ENCODE measurements at regions not wholly inside any gene's neighbourhood (a gene's known extent, or its start where the extent isn't known, plus 50 kb on each side); places are given as distances from the start of the nearest gene placed in this dataset.

DNA sequence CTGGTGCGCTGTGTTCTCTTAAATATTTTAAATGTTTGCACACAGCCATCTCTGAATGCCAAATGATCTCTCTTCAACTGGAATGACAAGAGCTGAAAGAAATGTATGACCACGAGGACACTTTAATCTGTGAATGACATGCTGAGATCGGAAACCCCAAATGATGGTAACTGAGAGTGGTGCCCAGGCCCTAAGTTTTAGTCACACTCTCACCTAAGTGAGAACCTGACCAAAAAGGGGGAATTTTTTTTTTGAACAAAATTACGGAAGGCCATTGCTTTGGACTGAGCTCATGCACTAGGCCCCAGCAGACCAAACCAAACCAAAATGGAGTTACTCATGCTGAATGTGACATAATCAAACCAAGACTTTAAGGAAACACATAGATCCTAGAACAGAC is 167.1 kb upstream of the TUT7 start:
- TF ChIP-seq, protein P1, sequence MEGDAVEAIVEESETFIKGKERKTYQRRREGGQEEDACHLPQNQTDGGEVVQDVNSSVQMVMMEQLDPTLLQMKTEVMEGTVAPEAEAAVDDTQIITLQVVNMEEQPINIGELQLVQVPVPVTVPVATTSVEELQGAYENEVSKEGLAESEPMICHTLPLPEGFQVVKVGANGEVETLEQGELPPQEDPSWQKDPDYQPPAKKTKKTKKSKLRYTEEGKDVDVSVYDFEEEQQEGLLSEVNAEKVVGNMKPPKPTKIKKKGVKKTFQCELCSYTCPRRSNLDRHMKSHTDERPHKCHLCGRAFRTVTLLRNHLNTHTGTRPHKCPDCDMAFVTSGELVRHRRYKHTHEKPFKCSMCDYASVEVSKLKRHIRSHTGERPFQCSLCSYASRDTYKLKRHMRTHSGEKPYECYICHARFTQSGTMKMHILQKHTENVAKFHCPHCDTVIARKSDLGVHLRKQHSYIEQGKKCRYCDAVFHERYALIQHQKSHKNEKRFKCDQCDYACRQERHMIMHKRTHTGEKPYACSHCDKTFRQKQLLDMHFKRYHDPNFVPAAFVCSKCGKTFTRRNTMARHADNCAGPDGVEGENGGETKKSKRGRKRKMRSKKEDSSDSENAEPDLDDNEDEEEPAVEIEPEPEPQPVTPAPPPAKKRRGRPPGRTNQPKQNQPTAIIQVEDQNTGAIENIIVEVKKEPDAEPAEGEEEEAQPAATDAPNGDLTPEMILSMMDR (IDR thresholded peaks at IDR 0.05) = no peak
- TF ChIP-seq GABPA (IDR thresholded peaks at IDR 0.05; ENCODE audit: low read depth) (no peak), CHD2 (IDR thresholded peaks at IDR 0.05; ENCODE audit: low read length, partially characterized antibody) (no peak), SIN3A (IDR thresholded peaks at IDR 0.05; ENCODE audit: borderline replicate concordance, low read depth, low read length) (no peak), MXI1 (IDR thresholded peaks at IDR 0.05; ENCODE audit: low read depth, low read length) (no peak), POLR2AphosphoS5 (IDR thresholded peaks at IDR 0.05; ENCODE audit: low read depth, low read length) (no peak), FOXJ3 (CRISPR knock-in tag; IDR thresholded peaks at IDR 0.05) (no peak)
- TF ChIP-seq, protein P2, sequence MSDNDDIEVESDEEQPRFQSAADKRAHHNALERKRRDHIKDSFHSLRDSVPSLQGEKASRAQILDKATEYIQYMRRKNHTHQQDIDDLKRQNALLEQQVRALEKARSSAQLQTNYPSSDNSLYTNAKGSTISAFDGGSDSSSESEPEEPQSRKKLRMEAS (IDR thresholded peaks at IDR 0.05; ENCODE audit: low read depth) = no peak
- TF ChIP-seq, protein P3, sequence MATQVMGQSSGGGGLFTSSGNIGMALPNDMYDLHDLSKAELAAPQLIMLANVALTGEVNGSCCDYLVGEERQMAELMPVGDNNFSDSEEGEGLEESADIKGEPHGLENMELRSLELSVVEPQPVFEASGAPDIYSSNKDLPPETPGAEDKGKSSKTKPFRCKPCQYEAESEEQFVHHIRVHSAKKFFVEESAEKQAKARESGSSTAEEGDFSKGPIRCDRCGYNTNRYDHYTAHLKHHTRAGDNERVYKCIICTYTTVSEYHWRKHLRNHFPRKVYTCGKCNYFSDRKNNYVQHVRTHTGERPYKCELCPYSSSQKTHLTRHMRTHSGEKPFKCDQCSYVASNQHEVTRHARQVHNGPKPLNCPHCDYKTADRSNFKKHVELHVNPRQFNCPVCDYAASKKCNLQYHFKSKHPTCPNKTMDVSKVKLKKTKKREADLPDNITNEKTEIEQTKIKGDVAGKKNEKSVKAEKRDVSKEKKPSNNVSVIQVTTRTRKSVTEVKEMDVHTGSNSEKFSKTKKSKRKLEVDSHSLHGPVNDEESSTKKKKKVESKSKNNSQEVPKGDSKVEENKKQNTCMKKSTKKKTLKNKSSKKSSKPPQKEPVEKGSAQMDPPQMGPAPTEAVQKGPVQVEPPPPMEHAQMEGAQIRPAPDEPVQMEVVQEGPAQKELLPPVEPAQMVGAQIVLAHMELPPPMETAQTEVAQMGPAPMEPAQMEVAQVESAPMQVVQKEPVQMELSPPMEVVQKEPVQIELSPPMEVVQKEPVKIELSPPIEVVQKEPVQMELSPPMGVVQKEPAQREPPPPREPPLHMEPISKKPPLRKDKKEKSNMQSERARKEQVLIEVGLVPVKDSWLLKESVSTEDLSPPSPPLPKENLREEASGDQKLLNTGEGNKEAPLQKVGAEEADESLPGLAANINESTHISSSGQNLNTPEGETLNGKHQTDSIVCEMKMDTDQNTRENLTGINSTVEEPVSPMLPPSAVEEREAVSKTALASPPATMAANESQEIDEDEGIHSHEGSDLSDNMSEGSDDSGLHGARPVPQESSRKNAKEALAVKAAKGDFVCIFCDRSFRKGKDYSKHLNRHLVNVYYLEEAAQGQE (IDR thresholded peaks at IDR 0.05; ENCODE audit: low read depth, low read length) = no peak

Measured in SK-N-SH (cell line).